ENCODE measurements at regions not wholly inside any gene's neighbourhood (a gene's known extent, or its start where the extent isn't known, plus 50 kb on each side); places are given as distances from the start of the nearest gene placed in this dataset.
"Not testable (repeated sequence)": the region's sequence is repeated elsewhere in the genome, so short reads cannot be mapped to it uniquely, and the experiment has no call there.

DNA sequence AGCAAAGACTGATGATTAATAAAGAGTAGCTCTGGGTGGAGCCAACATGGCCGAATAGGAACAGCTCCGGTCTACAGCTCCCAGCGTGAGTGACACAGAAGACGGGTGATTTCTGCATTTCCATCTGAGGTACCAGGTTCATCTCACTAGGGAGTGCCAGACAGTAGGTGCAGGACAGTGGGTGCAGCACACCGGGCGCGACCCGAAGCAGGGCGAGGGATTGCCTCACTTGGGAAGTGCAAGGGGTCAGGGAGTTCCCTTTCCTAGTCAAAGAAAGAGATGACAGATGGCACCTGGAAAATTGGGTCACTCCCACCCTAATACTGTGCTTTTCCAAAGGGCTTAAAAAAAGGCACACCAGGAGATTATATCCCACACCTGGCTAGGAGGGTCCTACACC is 533.4 kb upstream of the LRATD1 start:
- TF ChIP-seq MAX (IDR thresholded peaks at IDR 0.05); REST (IDR thresholded peaks at IDR 0.05); EP300 (IDR thresholded peaks at IDR 0.05); CHD4 (IDR thresholded peaks at IDR 0.05; ENCODE audit: borderline replicate concordance); HOXA7 (CRISPR knock-in tag; IDR thresholded peaks at IDR 0.05); POLR2A (IDR thresholded peaks at IDR 0.05; ENCODE audit: low read length); FOSL2 (IDR thresholded peaks at IDR 0.05); FOSL2 (CRISPR knock-in tag; IDR thresholded peaks at IDR 0.05); NR3C1 (IDR thresholded peaks at IDR 0.05); SREBF2 (IDR thresholded peaks at IDR 0.05); JUNB (IDR thresholded peaks at IDR 0.05); BCL3 (IDR thresholded peaks at IDR 0.05): not testable (repeated sequence)
- TF ChIP-seq, protein P1, sequence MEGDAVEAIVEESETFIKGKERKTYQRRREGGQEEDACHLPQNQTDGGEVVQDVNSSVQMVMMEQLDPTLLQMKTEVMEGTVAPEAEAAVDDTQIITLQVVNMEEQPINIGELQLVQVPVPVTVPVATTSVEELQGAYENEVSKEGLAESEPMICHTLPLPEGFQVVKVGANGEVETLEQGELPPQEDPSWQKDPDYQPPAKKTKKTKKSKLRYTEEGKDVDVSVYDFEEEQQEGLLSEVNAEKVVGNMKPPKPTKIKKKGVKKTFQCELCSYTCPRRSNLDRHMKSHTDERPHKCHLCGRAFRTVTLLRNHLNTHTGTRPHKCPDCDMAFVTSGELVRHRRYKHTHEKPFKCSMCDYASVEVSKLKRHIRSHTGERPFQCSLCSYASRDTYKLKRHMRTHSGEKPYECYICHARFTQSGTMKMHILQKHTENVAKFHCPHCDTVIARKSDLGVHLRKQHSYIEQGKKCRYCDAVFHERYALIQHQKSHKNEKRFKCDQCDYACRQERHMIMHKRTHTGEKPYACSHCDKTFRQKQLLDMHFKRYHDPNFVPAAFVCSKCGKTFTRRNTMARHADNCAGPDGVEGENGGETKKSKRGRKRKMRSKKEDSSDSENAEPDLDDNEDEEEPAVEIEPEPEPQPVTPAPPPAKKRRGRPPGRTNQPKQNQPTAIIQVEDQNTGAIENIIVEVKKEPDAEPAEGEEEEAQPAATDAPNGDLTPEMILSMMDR (IDR thresholded peaks at IDR 0.05) = not testable (repeated sequence)

Measured in A549 (cell line).